GM12878 (cell line): ENCODE measurements at regions not wholly inside any gene's neighbourhood (a gene's known extent, or its start where the extent isn't known, plus 50 kb on each side); places are given as distances from the start of the nearest gene placed in this dataset.

Experiments used
- ATAC-seq: fragments of 200-7000 bp; cut with Tn5 transposase; 3 replicates; pipeline ENCODE4 v1.9.1; 2020; ENCODE audit warnings: mild to moderate bottlenecking, moderate library complexity
- BruUV-seq: library from RNA; stranded (reverse); fragments of 400-500 nt; replicated peaks from 2 replicates; lab custom pipeline; 2021; lab: Mats Ljungman, UMichigan
- CTCF ChIA-PET: fragments of 300-600 bp; sonication (Branson Sonifier 250); formaldehyde crosslinking; extraction: SDS; loops from one replicate; lab custom pipeline; 2021; ENCODE audit warnings: inconsistent platforms; lab: Yijun Ruan, JAX
- POLR2A ChIA-PET: fragments of 350-600 bp; formaldehyde crosslinking; extraction: SDS; loops from one replicate; lab custom pipeline; 2021; ENCODE audit warnings: inconsistent platforms; lab: Charles Lee
- RAD21 ChIA-PET: fragments of 300-600 bp; sonication (Branson Sonifier 250); formaldehyde crosslinking; loops from one replicate; lab custom pipeline; 2023; ENCODE audit warnings: antibody characterized with exemption; ENCODE audit not compliant: unreplicated experiment; lab: Charles Lee
- SMC1A ChIA-PET: fragments of 300-600 bp; sonication (Branson Sonifier 250); formaldehyde crosslinking; loops from one replicate; lab custom pipeline; 2023; ENCODE audit not compliant: unreplicated experiment, uncharacterized antibody; lab: Charles Lee
- DNase-seq: peaks from one replicate; pipeline ENCODE4 v3.0.0-alpha.2; 2011; ENCODE audit warnings: low read depth, low spot score
- FAIRE-seq: peaks from 3 replicates; lab custom pipeline; 2011; peaks lifted over from hg19 to GRCh38; lab: Jason Lieb, UNC
- H2AFZ ChIP-seq: 2 replicates; pipeline ENCODE4 v1.6.0; 2011; ENCODE audit warnings: low read depth, low read length, control low read depth; ENCODE audit not compliant: control insufficient read depth
- H3K27ac ChIP-seq: 2 replicates; pipeline ENCODE4 v1.5.1; 2011; ENCODE audit warnings: control low read depth; ENCODE audit not compliant: control insufficient read depth, insufficient read depth
- H3K27me3 ChIP-seq, 2 experiments: replicated peaks in 1 of 2; 2 replicates each; pipeline versions ENCODE4 v1.6.0 to v1.6.1; 2011; ENCODE audit warnings: low read length in 1 of 2; ENCODE audit not compliant: control insufficient read depth in 2 of 2, insufficient read depth in 2 of 2
- H3K36me3 ChIP-seq, 2 experiments: 2 replicates each; pipeline ENCODE4 v1.5.1; 2011; ENCODE audit warnings: low read length in 1 of 2; ENCODE audit not compliant: control insufficient read depth in 2 of 2, insufficient read depth in 2 of 2
- H3K4me1 ChIP-seq: 2 replicates; pipeline ENCODE4 v1.6.1; 2011; ENCODE audit warnings: mild to moderate bottlenecking, low read length, moderate library complexity, mixed read lengths; ENCODE audit not compliant: control insufficient read depth, insufficient read depth
- H3K4me2 ChIP-seq: 2 replicates; pipeline ENCODE4 v1.6.0; 2011; ENCODE audit warnings: control low read depth; ENCODE audit not compliant: control insufficient read depth, insufficient read depth
- H3K4me3 ChIP-seq: fragments of 200-600 bp; sonication (generic); 2 replicates; pipeline ENCODE4 v1.5.1; 2016
- H3K79me2 ChIP-seq: 2 replicates; pipeline ENCODE4 v1.6.0; 2011; ENCODE audit warnings: low read length; ENCODE audit not compliant: control insufficient read depth, insufficient read depth
- H3K9ac ChIP-seq: 2 replicates; pipeline ENCODE4 v1.8.0; 2011; ENCODE audit warnings: low read length, control low read depth, mixed read lengths; ENCODE audit not compliant: control insufficient read depth, insufficient read depth
- H3K9me3 ChIP-seq: replicated peaks from 3 replicates; pipeline ENCODE4 v1.5.1; 2011; ENCODE audit warnings: mild to moderate bottlenecking, low read length; ENCODE audit not compliant: control insufficient read depth, insufficient read depth
- H4K20me1 ChIP-seq: 2 replicates; pipeline ENCODE4 v1.6.0; 2011; ENCODE audit not compliant: control insufficient read depth, insufficient read depth
- ESRRA ChIP-seq: IDR thresholded peaks from 2 replicates; pipeline ENCODE4 v1.6.1; 2012; ENCODE audit warnings: mild to moderate bottlenecking, low read length, improper control_type of control experiment
- FOXM1 ChIP-seq: IDR thresholded peaks from 2 replicates; pipeline ENCODE4 v1.6.1; 2012; ENCODE audit warnings: low read depth, mild to moderate bottlenecking, inconsistent platforms, low read length, moderate library complexity
- JUND ChIP-seq: IDR thresholded peaks from 2 replicates; pipeline ENCODE4 v1.6.1; 2012; ENCODE audit warnings: low read depth, mild to moderate bottlenecking, low read length, improper control_type of control experiment, moderate library complexity
- MAX ChIP-seq: IDR thresholded peaks from 2 replicates; pipeline ENCODE4 v1.6.1; 2012; ENCODE audit warnings: low read depth, low read length, improper control_type of control experiment
- NBN ChIP-seq: fragments of 450-650 bp; IDR thresholded peaks from 2 replicates; pipeline ENCODE4 v1.6.1; 2016
- PML ChIP-seq: IDR thresholded peaks from 2 replicates; pipeline ENCODE4 v1.6.1; 2012; ENCODE audit warnings: low read length, inconsistent platforms
- RB1 ChIP-seq: fragments of 450-650 bp; formaldehyde crosslinking; IDR thresholded peaks from 2 replicates; pipeline ENCODE4 v1.6.1; 2017; ENCODE audit warnings: mild to moderate bottlenecking, borderline replicate concordance
- SREBF1 ChIP-seq: IDR thresholded peaks from 2 replicates; pipeline ENCODE4 v1.6.1; 2012; ENCODE audit warnings: mild to moderate bottlenecking, low read length
- SUPT20H ChIP-seq: IDR thresholded peaks from 2 replicates; pipeline ENCODE4 v1.6.1; 2011; ENCODE audit warnings: low read depth, mild to moderate bottlenecking, low read length, moderate library complexity, borderline replicate concordance; ENCODE audit not compliant: control insufficient read depth
- TAF1 ChIP-seq: IDR thresholded peaks from 2 replicates; pipeline ENCODE4 v1.6.1; 2011; ENCODE audit warnings: mild to moderate bottlenecking, low read depth, low read length, borderline replicate concordance
- TCF12 ChIP-seq: IDR thresholded peaks from 2 replicates; pipeline ENCODE4 v1.6.1; 2011; ENCODE audit warnings: low read depth, mild to moderate bottlenecking, low read length
- ZNF24 ChIP-seq: fragments of 450-650 bp; IDR thresholded peaks from 2 replicates; pipeline ENCODE4 v1.6.1; 2017; ENCODE audit warnings: antibody characterized with exemption, mild to moderate bottlenecking
- WGBS: methylation state at CpG from one replicate; pipeline ENCODE4 v1.1.6; 2016; ENCODE audit warnings: low lambda C conversion rate; ENCODE audit not compliant: insufficient replicate concordance, insufficient coverage; ENCODE audit errors: missing lambda C conversion rate; 5-methylcytosine and 5-hydroxymethylcytosine counted together
- in situ Hi-C: fragments of 300-500 bp; cut with MboI; formaldehyde crosslinking; loops from 9 replicates; pipeline ENCODE4 v1.14.3; 2018; ENCODE audit warnings: mixed read lengths
- intact Hi-C: fragments of 100-400 bp; cut with micrococcal nuclease; formaldehyde crosslinking; loops from one replicate; pipeline ENCODE4 v1.14.2; 2022; ENCODE audit not compliant: unreplicated experiment
- TF ChIP-seq, protein P1 (sequence below): fragments of 450-650 bp; IDR thresholded peaks from 2 replicates; pipeline ENCODE4 v1.6.1; 2014; ENCODE audit warnings: mild to moderate bottlenecking
- TF ChIP-seq, protein P2 (sequence below): fragments of 450-650 bp; IDR thresholded peaks from 2 replicates; pipeline ENCODE4 v1.6.1; 2018; ENCODE audit warnings: mild to moderate bottlenecking, low read depth, moderate library complexity; ENCODE audit not compliant: partially characterized antibody
- TF ChIP-seq, protein P3 (sequence below): fragments of 450-650 bp; IDR thresholded peaks from 2 replicates; pipeline ENCODE4 v1.6.1; 2017; ENCODE audit warnings: mild to moderate bottlenecking, low read depth, inconsistent platforms; ENCODE audit not compliant: poor library complexity, severe bottlenecking

DNA sequence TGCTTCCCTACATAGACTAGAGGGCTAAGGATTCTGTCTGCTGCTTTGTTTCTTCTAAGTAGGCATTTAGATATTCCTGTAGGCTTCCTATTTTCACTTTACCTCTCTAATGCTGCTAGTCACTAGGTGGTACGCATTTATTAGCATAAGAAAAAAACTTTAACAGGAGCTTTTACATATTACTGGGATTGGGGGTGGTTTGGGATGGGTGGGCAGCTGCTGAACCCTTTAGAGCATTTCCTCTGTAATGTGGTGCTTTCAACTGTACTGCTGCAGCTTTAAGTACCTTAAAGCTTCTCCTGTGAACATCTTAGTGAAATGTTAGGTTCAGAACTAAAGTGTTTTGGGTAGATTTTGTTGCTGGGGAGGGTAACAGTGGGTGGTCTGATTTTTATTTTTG lies 92.6 kb downstream of the ZNF486 start:
- Histone ChIP-seq H3K79me2 (no peaks in the 10 kb centered on the region), H3K36me3 (no peaks in the 10 kb centered on the region), H3K4me2 (no peak overlapping the region), H3K4me1 (no peaks in the 10 kb centered on the region), H3K27ac (no peak overlapping the region), H3K4me3 (no peak overlapping the region), H3K27me3 (no peaks in the 10 kb centered on the region), H4K20me1 (no peaks in the 10 kb centered on the region), H3K9ac (no peak overlapping the region), H2AFZ (no peak overlapping the region), H3K9me3 (no peaks in the 10 kb centered on the region)
- FAIRE-seq (no peak), DNase-seq (no peak), ATAC-seq (no peak)
- BruUV-seq, result no TSS peak
- intact Hi-C loops (no loop called here), in situ Hi-C loops (no loop called here)
- WGBS, result 0% methylated on average over 1 of the region's 1 CpG
- RAD21 ChIA-PET, result no interaction called here
- SMC1A ChIA-PET, result interaction anchor here (1.3 kb wide), 1 partner anchor 21 kb away, joined by 3 read pairs; no protein-coding TSS in a partner anchor
- TF ChIP-seq ZNF24 (no peak), JUND (no peak), PML (no peak), TAF1 (no peak), FOXM1 (no peak), TCF12 (no peak), RB1 (no peak), SREBF1 (no peak), NBN (no peak), MAX (no peak), ESRRA (no peak), SUPT20H (no peak)
- TF ChIP-seq, protein P1, sequence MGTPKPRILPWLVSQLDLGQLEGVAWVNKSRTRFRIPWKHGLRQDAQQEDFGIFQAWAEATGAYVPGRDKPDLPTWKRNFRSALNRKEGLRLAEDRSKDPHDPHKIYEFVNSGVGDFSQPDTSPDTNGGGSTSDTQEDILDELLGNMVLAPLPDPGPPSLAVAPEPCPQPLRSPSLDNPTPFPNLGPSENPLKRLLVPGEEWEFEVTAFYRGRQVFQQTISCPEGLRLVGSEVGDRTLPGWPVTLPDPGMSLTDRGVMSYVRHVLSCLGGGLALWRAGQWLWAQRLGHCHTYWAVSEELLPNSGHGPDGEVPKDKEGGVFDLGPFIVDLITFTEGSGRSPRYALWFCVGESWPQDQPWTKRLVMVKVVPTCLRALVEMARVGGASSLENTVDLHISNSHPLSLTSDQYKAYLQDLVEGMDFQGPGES, result no peak
- TF ChIP-seq, protein P2, sequence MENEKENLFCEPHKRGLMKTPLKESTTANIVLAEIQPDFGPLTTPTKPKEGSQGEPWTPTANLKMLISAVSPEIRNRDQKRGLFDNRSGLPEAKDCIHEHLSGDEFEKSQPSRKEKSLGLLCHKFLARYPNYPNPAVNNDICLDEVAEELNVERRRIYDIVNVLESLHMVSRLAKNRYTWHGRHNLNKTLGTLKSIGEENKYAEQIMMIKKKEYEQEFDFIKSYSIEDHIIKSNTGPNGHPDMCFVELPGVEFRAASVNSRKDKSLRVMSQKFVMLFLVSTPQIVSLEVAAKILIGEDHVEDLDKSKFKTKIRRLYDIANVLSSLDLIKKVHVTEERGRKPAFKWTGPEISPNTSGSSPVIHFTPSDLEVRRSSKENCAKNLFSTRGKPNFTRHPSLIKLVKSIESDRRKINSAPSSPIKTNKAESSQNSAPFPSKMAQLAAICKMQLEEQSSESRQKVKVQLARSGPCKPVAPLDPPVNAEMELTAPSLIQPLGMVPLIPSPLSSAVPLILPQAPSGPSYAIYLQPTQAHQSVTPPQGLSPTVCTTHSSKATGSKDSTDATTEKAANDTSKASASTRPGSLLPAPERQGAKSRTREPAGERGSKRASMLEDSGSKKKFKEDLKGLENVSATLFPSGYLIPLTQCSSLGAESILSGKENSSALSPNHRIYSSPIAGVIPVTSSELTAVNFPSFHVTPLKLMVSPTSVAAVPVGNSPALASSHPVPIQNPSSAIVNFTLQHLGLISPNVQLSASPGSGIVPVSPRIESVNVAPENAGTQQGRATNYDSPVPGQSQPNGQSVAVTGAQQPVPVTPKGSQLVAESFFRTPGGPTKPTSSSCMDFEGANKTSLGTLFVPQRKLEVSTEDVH, result no peak
- TF ChIP-seq, protein P3, sequence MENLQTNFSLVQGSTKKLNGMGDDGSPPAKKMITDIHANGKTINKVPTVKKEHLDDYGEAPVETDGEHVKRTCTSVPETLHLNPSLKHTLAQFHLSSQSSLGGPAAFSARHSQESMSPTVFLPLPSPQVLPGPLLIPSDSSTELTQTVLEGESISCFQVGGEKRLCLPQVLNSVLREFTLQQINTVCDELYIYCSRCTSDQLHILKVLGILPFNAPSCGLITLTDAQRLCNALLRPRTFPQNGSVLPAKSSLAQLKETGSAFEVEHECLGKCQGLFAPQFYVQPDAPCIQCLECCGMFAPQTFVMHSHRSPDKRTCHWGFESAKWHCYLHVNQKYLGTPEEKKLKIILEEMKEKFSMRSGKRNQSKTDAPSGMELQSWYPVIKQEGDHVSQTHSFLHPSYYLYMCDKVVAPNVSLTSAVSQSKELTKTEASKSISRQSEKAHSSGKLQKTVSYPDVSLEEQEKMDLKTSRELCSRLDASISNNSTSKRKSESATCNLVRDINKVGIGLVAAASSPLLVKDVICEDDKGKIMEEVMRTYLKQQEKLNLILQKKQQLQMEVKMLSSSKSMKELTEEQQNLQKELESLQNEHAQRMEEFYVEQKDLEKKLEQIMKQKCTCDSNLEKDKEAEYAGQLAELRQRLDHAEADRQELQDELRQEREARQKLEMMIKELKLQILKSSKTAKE, result no peak
- POLR2A ChIA-PET, result no interaction called here
- CTCF ChIA-PET, result no interaction called here
